ENCODE measurements at regions not wholly inside any gene's neighbourhood (a gene's known extent, or its start where the extent isn't known, plus 50 kb on each side); places are given as distances from the start of the nearest gene placed in this dataset.

- DNase-seq, result no peak
- Mint-ChIP-seq H3K4me1 (no peaks in the 10 kb centered on the region), H3K9me3 (no peaks in the 10 kb centered on the region)
Observed at GRCh38 chr9:69967344-69967743, 76.3 kb upstream of the MAMDC2 start.

GRCh38 chr9:69970001-69970533 is 73.6 kb upstream of the MAMDC2 start:
- H3K36me3 Mint-ChIP-seq (ENCODE audit: low read depth), result no peaks in the 10 kb centered on the region
- H3K27me3 Mint-ChIP-seq (ENCODE audit: low read depth, poor library complexity), result peaks cover 2% of the 10 kb centered on the region
- TF ChIP-seq CTCF (IDR thresholded peaks at IDR 0.05), result no peak
- no peak for DNase-seq
- no peak overlapping the region for H3K4me3 Mint-ChIP-seq
- H3K9me3 Mint-ChIP-seq, result no peaks in the 10 kb centered on the region
- no peak overlapping the region for H3K27ac Mint-ChIP-seq
- H3K4me1 Mint-ChIP-seq, result no peaks in the 10 kb centered on the region

More at GRCh38 chr9:69967344-69967743, 76.3 kb upstream of the MAMDC2 start:
- TF ChIP-seq CTCF (IDR thresholded peaks at IDR 0.05), result no peak
- Mint-ChIP-seq H3K27ac (no peak overlapping the region), H3K27me3 (ENCODE audit: low read depth, poor library complexity) (no peaks in the 10 kb centered on the region), H3K36me3 (ENCODE audit: low read depth) (no peaks in the 10 kb centered on the region), H3K4me3 (no peak overlapping the region)

- Mint-ChIP-seq H3K36me3 (ENCODE audit: low read depth) (no peaks in the 10 kb centered on the region), H3K27ac (no peak overlapping the region), H3K4me3 (no peak overlapping the region), H3K9me3 (no peaks in the 10 kb centered on the region), H3K27me3 (ENCODE audit: low read depth, poor library complexity) (peaks cover 3% of the 10 kb centered on the region), H3K4me1 (no peaks in the 10 kb centered on the region)
- peak; percentile 72 for DNase-seq
- peak; percentile 83 for TF ChIP-seq CTCF (IDR thresholded peaks at IDR 0.05)
Observed at GRCh38 chr9:69971643-69972449, 71.8 kb upstream of the MAMDC2 start.

GRCh38 chr9:69975681-69976080 is 68.0 kb upstream of the MAMDC2 start:
- no peak for TF ChIP-seq CTCF (IDR thresholded peaks at IDR 0.05)
- no peak overlapping the region for H3K27ac Mint-ChIP-seq
- no peaks in the 10 kb centered on the region for H3K4me1 Mint-ChIP-seq
- H3K36me3 Mint-ChIP-seq (ENCODE audit: low read depth), result no peaks in the 10 kb centered on the region
- DNase-seq, result no peak
- no peaks in the 10 kb centered on the region for H3K9me3 Mint-ChIP-seq
- no peak overlapping the region for H3K4me3 Mint-ChIP-seq
- H3K27me3 Mint-ChIP-seq (ENCODE audit: low read depth, poor library complexity), result peaks cover 3% of the 10 kb centered on the region

GRCh38 chr9:69976152-69976551 is 67.5 kb upstream of the MAMDC2 start:
- H3K27me3 Mint-ChIP-seq (ENCODE audit: low read depth, poor library complexity), result peaks cover 3% of the 10 kb centered on the region
- H3K4me3 Mint-ChIP-seq, result no peak overlapping the region
- no peak for TF ChIP-seq CTCF (IDR thresholded peaks at IDR 0.05)
- H3K4me1 Mint-ChIP-seq, result peaks cover 2% of the 10 kb centered on the region
- H3K27ac Mint-ChIP-seq, result no peak overlapping the region
- H3K9me3 Mint-ChIP-seq, result no peaks in the 10 kb centered on the region
- no peaks in the 10 kb centered on the region for H3K36me3 Mint-ChIP-seq (ENCODE audit: low read depth)
- no peak for DNase-seq

DNA sequence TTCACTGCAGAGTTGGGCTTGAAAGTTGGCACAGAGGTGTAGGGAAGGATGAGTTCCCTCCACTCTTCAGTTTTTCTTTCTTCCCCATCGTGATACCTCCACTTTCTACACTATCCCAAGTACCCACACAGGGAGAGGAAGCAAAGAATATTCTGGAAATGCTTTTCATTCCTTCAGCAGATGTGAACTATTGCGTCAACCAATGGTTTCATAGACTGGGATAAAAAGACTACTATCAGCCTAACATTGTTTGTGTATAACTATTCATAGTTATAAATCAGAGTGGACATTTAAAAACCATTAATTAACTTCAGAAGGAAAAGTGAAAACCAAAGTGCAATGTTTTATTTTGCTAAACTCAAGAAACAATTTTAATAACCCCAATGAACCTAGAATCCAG is 63.6 kb upstream of the MAMDC2 start:
- no peak for TF ChIP-seq CTCF (IDR thresholded peaks at IDR 0.05)
- peaks cover 34% of the 10 kb centered on the region for H3K4me1 Mint-ChIP-seq
- DNase-seq, result no peak
- peaks cover 2% of the 10 kb centered on the region for H3K27me3 Mint-ChIP-seq (ENCODE audit: low read depth, poor library complexity)
- H3K36me3 Mint-ChIP-seq (ENCODE audit: low read depth), result no peaks in the 10 kb centered on the region
- H3K27ac Mint-ChIP-seq, result no peak overlapping the region
- no peaks in the 10 kb centered on the region for H3K9me3 Mint-ChIP-seq
- H3K4me3 Mint-ChIP-seq, result no peak overlapping the region

All from nephron progenitor cell (in vitro differentiated cells).